HG02885 (cell line): ENCODE measurements at regions not wholly inside any gene's neighbourhood (a gene's known extent, or its start where the extent isn't known, plus 50 kb on each side); places are given as distances from the start of the nearest gene placed in this dataset.

Experiments used
- ATAC-seq: cut with Tn5 transposase; IDR thresholded peaks from one replicate; pipeline ENCODE4 v1.9.1; 2021; ENCODE audit warnings: mild to moderate bottlenecking; ENCODE audit not compliant: unreplicated experiment, poor library complexity

GRCh38 chr16:51391798-51392511 lies 240.9 kb upstream of the SALL1 start:
- no peak for ATAC-seq

- ATAC-seq, result no peak
Measured at GRCh38 chr16:51390877-51391276, 239.8 kb upstream of the SALL1 start.

GRCh38 chr16:51389881-51390280 lies 238.8 kb upstream of the SALL1 start:
- no peak for ATAC-seq

- no peak for ATAC-seq
Measured at GRCh38 chr16:51388516-51388951, 237.5 kb upstream of the SALL1 start.

GRCh38 chr16:51383909-51384308 lies 232.8 kb upstream of the SALL1 start:
- ATAC-seq, result no peak

- ATAC-seq, result no peak
Measured at GRCh38 chr16:51382940-51383339, 231.9 kb upstream of the SALL1 start.

GRCh38 chr16:51382211-51382610 lies 231.1 kb upstream of the SALL1 start:
- ATAC-seq, result no peak

- no peak for ATAC-seq
Measured at GRCh38 chr16:51376080-51376479, 225.0 kb upstream of the SALL1 start.

GRCh38 chr16:51374790-51375189 lies 223.7 kb upstream of the SALL1 start:
- ATAC-seq, result no peak

- ATAC-seq, result no peak
Measured at GRCh38 chr16:51374346-51374745, 223.3 kb upstream of the SALL1 start.

GRCh38 chr16:51365715-51366114 lies 214.6 kb upstream of the SALL1 start:
- ATAC-seq, result no peak

- no peak for ATAC-seq
Measured at GRCh38 chr16:51359141-51359955, 208.3 kb upstream of the SALL1 start.

GRCh38 chr16:51357839-51358238 lies 206.8 kb upstream of the SALL1 start:
- ATAC-seq, result no peak

- no peak for ATAC-seq
Measured at GRCh38 chr16:51355875-51356274, 204.8 kb upstream of the SALL1 start.

- no peak for ATAC-seq
Measured at GRCh38 chr16:51355195-51355594, 204.1 kb upstream of the SALL1 start.

GRCh38 chr16:51353055-51353454 lies 202.0 kb upstream of the SALL1 start:
- no peak for ATAC-seq

- no peak for ATAC-seq
Measured at GRCh38 chr16:51349626-51350025, 198.6 kb upstream of the SALL1 start.

- ATAC-seq, result no peak
Measured at GRCh38 chr16:51343411-51343810, 192.3 kb upstream of the SALL1 start.

- ATAC-seq, result no peak
Measured at GRCh38 chr16:51341204-51341603, 190.1 kb upstream of the SALL1 start.

GRCh38 chr16:51337662-51338061 lies 186.6 kb upstream of the SALL1 start:
- ATAC-seq, result no peak

GRCh38 chr16:51328733-51329132 lies 177.7 kb upstream of the SALL1 start:
- no peak for ATAC-seq

- ATAC-seq, result no peak
Measured at GRCh38 chr16:51327001-51327400, 175.9 kb upstream of the SALL1 start.
